GM12801 (cell line): ENCODE measurements at regions not wholly inside any gene's neighbourhood (a gene's known extent, or its start where the extent isn't known, plus 50 kb on each side); places are given as distances from the start of the nearest gene placed in this dataset.

ENCODE experiments used
- TF ChIP-seq, protein P1 (sequence below): IDR thresholded peaks from one replicate; pipeline ENCODE4 v1.5.1; 2011; ENCODE audit warnings: control low read depth; ENCODE audit not compliant: insufficient read length; ENCODE audit errors: extremely low read depth

- TF ChIP-seq, protein P1, sequence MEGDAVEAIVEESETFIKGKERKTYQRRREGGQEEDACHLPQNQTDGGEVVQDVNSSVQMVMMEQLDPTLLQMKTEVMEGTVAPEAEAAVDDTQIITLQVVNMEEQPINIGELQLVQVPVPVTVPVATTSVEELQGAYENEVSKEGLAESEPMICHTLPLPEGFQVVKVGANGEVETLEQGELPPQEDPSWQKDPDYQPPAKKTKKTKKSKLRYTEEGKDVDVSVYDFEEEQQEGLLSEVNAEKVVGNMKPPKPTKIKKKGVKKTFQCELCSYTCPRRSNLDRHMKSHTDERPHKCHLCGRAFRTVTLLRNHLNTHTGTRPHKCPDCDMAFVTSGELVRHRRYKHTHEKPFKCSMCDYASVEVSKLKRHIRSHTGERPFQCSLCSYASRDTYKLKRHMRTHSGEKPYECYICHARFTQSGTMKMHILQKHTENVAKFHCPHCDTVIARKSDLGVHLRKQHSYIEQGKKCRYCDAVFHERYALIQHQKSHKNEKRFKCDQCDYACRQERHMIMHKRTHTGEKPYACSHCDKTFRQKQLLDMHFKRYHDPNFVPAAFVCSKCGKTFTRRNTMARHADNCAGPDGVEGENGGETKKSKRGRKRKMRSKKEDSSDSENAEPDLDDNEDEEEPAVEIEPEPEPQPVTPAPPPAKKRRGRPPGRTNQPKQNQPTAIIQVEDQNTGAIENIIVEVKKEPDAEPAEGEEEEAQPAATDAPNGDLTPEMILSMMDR, result no peak
These were observed 53.1 kb upstream of the BEND4 start for GRCh38 chr4:42205541-42205940.

DNA sequence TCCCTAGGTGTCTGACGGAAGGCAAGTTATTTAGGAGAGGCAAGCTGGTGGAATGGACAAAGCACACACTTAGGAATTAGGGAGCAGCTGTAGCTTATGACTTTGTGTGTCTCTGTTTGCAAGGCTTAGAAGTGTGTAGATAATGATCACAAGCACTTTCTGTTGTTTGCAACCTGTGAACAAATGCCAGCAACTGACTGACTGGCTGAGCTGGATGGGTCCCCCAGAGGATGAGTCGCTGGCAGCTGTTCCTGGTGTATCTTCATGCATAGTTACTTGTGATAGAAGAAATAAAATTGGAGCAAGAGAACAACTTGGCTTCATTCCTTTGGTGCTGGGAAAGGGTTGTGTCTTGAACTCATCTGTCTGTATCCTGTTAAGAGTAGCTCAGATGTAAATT, 64.2 kb upstream of the BEND4 start:
- TF ChIP-seq, protein P1, result no peak

- TF ChIP-seq, protein P1, result no peak
These were observed 72.8 kb upstream of the BEND4 start for GRCh38 chr4:42225286-42225685.

GRCh38 chr4:42234817-42235216, 82.4 kb upstream of the BEND4 start:
- TF ChIP-seq, protein P1, result no peak

GRCh38 chr4:42235304-42236021, 83.0 kb upstream of the BEND4 start:
- TF ChIP-seq, protein P1, result no peak

DNA sequence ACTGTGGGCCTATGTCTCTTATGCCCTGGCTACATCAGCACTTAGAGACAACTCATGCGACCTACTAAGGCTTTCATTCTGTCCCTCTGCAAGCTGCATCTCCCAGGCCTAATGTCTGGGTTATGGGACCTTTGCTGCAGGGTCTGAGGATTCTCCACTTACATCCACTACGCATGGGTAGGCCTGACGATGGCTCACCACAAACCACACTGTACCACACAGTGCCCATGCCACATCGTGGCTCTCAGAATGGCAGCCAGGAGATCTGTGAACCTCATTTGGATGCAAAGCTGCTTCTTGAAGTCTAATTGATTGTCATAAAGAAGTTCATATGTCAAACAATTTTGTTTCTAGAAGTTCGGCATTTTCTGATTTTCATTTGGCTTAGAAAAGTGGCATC, 84.6 kb upstream of the BEND4 start:
- TF ChIP-seq, protein P1, result no peak

- TF ChIP-seq, protein P1, result no peak
These were observed 85.0 kb upstream of the BEND4 start for GRCh38 chr4:42237451-42237850.
